Retinal pigment epithelial cell (primary cell): ENCODE measurements at regions not wholly inside any gene's neighbourhood (a gene's known extent, or its start where the extent isn't known, plus 50 kb on each side); places are given as distances from the start of the nearest gene placed in this dataset.

Experiments
- DNase-seq: peaks from one replicate; pipeline ENCODE4 v3.0.0-alpha.2; 2010; ENCODE audit warnings: low read depth
- H3K4me3 ChIP-seq: 2 replicates; pipeline ENCODE4 v1.5.1; 2011; ENCODE audit warnings: mild to moderate bottlenecking, low read length, control low read depth, moderate library complexity
- CTCF ChIP-seq: conservative IDR thresholded peaks from 2 replicates; pipeline ENCODE4 v1.5.1; 2011; ENCODE audit warnings: low read depth, low read length, control low read depth, inconsistent platforms

GRCh38 chr21:32070676-32071330 lies 198.0 kb downstream of the HUNK start:
- TF ChIP-seq CTCF, result no peak

GRCh38 chr21:32070126-32070525 lies 197.3 kb downstream of the HUNK start:
- no peak for DNase-seq
- TF ChIP-seq CTCF, result no peak
- H3K4me3 ChIP-seq, result no peak overlapping the region

More at GRCh38 chr21:32070676-32071330, 198.0 kb downstream of the HUNK start:
- no peak overlapping the region for H3K4me3 ChIP-seq
- DNase-seq, result no peak

GRCh38 chr21:32065654-32066053 lies 192.8 kb downstream of the HUNK start:
- DNase-seq, result no peak
- H3K4me3 ChIP-seq, result no peak overlapping the region
- TF ChIP-seq CTCF, result no peak

GRCh38 chr21:32064281-32064910 lies 191.6 kb downstream of the HUNK start:
- H3K4me3 ChIP-seq, result no peak overlapping the region
- no peak for TF ChIP-seq CTCF
- DNase-seq, result no peak

- H3K4me3 ChIP-seq, result no peak overlapping the region
- TF ChIP-seq CTCF, result no peak
- no peak for DNase-seq
Measured at GRCh38 chr21:32062591-32063227, 189.9 kb downstream of the HUNK start.

GRCh38 chr21:32061729-32062128 lies 188.9 kb downstream of the HUNK start:
- DNase-seq, result no peak
- no peak for TF ChIP-seq CTCF

More at GRCh38 chr21:32061729-32062128, 188.9 kb downstream of the HUNK start:
- H3K4me3 ChIP-seq, result no peak overlapping the region
